ENCODE measurements at regions not wholly inside any gene's neighbourhood (a gene's known extent, or its start where the extent isn't known, plus 50 kb on each side); places are given as distances from the start of the nearest gene placed in this dataset.

GRCh38 chr13:93173654-93174053 is 53.0 kb upstream of the GPC6 start:
- ATAC-seq (ENCODE audit: low read depth in 2 of 2) = no peak
- H3K9me3 Mint-ChIP-seq = peaks cover 0 to 21% (median 7%) of the 10 kb centered on the region in 7 donors
- no peak overlapping the region for H3K27ac Mint-ChIP-seq

GRCh38 chr13:93174260-93174659 is 52.3 kb upstream of the GPC6 start:
- DNase-seq = no peak
- ATAC-seq (ENCODE audit: low read depth in 2 of 2) = no peak
- H3K36me3 Mint-ChIP-seq = peaks cover 0 to 9% of the 10 kb centered on the region in 2 donors
- no peaks in the 10 kb centered on the region for H3K27me3 Mint-ChIP-seq
- H3K27ac Mint-ChIP-seq = no peak overlapping the region
- H3K9me3 Mint-ChIP-seq = peaks cover 0 to 21% (median 6%) of the 10 kb centered on the region in 7 donors
- no peaks in the 10 kb centered on the region for H3K4me1 Mint-ChIP-seq
- H3K4me3 Mint-ChIP-seq = no peak overlapping the region

More at GRCh38 chr13:93173654-93174053, 53.0 kb upstream of the GPC6 start:
- DNase-seq = no peak
- H3K4me3 Mint-ChIP-seq = no peak overlapping the region
- H3K36me3 Mint-ChIP-seq = peaks cover 0 to 9% of the 10 kb centered on the region in 2 donors
- H3K27me3 Mint-ChIP-seq = no peaks in the 10 kb centered on the region
- no peaks in the 10 kb centered on the region for H3K4me1 Mint-ChIP-seq
